ENCODE measurements at regions not wholly inside any gene's neighbourhood (a gene's known extent, or its start where the extent isn't known, plus 50 kb on each side); places are given as distances from the start of the nearest gene placed in this dataset.
"Not testable (repeated sequence)": the region's sequence is repeated elsewhere in the genome, so short reads cannot be mapped to it uniquely, and the experiment has no call there.

GRCh38 chr20:29790510-29790909 lies 1467.0 kb upstream of the DEFB115 start:
- H3K9me3 ChIP-seq, result peaks cover 0 to 43% of the 10 kb centered on the region in 2 donors
- no peak overlapping the region for H3K4me3 ChIP-seq
- ATAC-seq (no peak), DNase-seq (no peak)
- no peak for TF ChIP-seq CTCF (IDR thresholded peaks at IDR 0.05)
- H3K27me3 ChIP-seq, result no peaks in the 10 kb centered on the region
- no peaks in the 10 kb centered on the region for H3K4me1 ChIP-seq
- intact Hi-C loops (cut with DNase I), result no loop called here
- H3K36me3 ChIP-seq, result no peaks in the 10 kb centered on the region
- H3K27ac ChIP-seq, result no peak overlapping the region

- H3K27me3 ChIP-seq; ATAC-seq; H3K4me3 ChIP-seq; DNase-seq; H3K27ac ChIP-seq; H3K36me3 ChIP-seq; intact Hi-C loops (cut with DNase I); H3K9me3 ChIP-seq; H3K4me1 ChIP-seq: not testable (repeated sequence)
Observed at GRCh38 chr20:29831508-29831907, 1426.0 kb upstream of the DEFB115 start.

- peaks cover 0 to 12% of the 10 kb centered on the region in 2 donors for H3K9me3 ChIP-seq
- ATAC-seq; H3K4me1 ChIP-seq; H3K36me3 ChIP-seq; H3K4me3 ChIP-seq; H3K27ac ChIP-seq; H3K27me3 ChIP-seq; intact Hi-C loops (cut with DNase I): not testable (repeated sequence)
- DNase-seq, result peak in 1 of 4 donors; percentile 21
Observed at GRCh38 chr20:29868014-29868413, 1389.5 kb upstream of the DEFB115 start.

GRCh38 chr20:29868688-29869087 lies 1388.8 kb upstream of the DEFB115 start:
- H3K4me3 ChIP-seq; H3K27me3 ChIP-seq; H3K4me1 ChIP-seq; H3K27ac ChIP-seq; H3K36me3 ChIP-seq; intact Hi-C loops (cut with DNase I); ATAC-seq: not testable (repeated sequence)
- peak in 1 of 4 donors; percentile 13 for DNase-seq
- H3K9me3 ChIP-seq, result peaks cover 0 to 16% of the 10 kb centered on the region in 2 donors

- H3K27ac ChIP-seq; DNase-seq; H3K36me3 ChIP-seq; H3K4me1 ChIP-seq; intact Hi-C loops (cut with DNase I); H3K27me3 ChIP-seq; ATAC-seq; H3K4me3 ChIP-seq: not testable (repeated sequence)
- peaks cover 0 to 43% of the 10 kb centered on the region in 2 donors for H3K9me3 ChIP-seq
Observed at GRCh38 chr20:29871816-29872215, 1385.6 kb upstream of the DEFB115 start.

DNA sequence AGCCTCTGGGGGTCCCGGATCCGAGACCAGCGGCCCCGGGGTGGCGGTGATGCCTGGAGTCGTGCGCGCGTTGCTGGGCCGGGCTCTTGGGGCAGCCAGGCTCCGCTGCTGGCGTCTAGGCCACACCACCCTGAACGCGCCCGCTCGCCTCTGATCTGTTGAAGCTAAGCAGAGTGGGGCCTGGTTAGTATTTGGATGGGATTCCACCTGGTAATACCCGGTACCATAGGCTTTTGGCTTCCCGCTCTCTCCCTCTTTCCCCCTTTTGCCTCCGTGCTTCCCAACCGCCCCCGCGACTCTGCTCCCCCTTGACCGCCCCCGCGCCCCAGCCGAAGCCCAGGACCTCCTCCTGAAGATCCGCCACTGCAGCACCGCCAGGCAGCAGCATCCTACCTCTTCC lies 1383.5 kb upstream of the DEFB115 start:
- intact Hi-C loops (cut with DNase I), result no loop called here
- peaks cover 0 to 4% of the 10 kb centered on the region in 2 donors for H3K27me3 ChIP-seq
- no peak for ATAC-seq
- no peaks in the 10 kb centered on the region for H3K4me1 ChIP-seq
- H3K4me3 ChIP-seq, result no peak overlapping the region
- no peak overlapping the region for H3K27ac ChIP-seq
- H3K9me3 ChIP-seq, result peaks cover 0 to 59% of the 10 kb centered on the region in 2 donors
- H3K36me3 ChIP-seq, result no peaks in the 10 kb centered on the region
- TF ChIP-seq CTCF (IDR thresholded peaks at IDR 0.05), result no peak
- peak in 3 of 4 donors; percentile 41 to 94 (median 72) for DNase-seq

- intact Hi-C loops (cut with DNase I), result no loop called here
- H3K27ac ChIP-seq, result no peak overlapping the region
- no peak for TF ChIP-seq CTCF (IDR thresholded peaks at IDR 0.05)
- H3K27me3 ChIP-seq, result peaks cover 0 to 4% of the 10 kb centered on the region in 2 donors
- H3K4me3 ChIP-seq, result no peak overlapping the region
- H3K36me3 ChIP-seq, result no peaks in the 10 kb centered on the region
- H3K4me1 ChIP-seq, result no peaks in the 10 kb centered on the region
- H3K9me3 ChIP-seq, result peaks cover 0 to 64% of the 10 kb centered on the region in 2 donors
- DNase-seq (peak in 1 of 4 donors; percentile 41), ATAC-seq (no peak)
Observed at GRCh38 chr20:29874476-29875202, 1382.8 kb upstream of the DEFB115 start.

DNA sequence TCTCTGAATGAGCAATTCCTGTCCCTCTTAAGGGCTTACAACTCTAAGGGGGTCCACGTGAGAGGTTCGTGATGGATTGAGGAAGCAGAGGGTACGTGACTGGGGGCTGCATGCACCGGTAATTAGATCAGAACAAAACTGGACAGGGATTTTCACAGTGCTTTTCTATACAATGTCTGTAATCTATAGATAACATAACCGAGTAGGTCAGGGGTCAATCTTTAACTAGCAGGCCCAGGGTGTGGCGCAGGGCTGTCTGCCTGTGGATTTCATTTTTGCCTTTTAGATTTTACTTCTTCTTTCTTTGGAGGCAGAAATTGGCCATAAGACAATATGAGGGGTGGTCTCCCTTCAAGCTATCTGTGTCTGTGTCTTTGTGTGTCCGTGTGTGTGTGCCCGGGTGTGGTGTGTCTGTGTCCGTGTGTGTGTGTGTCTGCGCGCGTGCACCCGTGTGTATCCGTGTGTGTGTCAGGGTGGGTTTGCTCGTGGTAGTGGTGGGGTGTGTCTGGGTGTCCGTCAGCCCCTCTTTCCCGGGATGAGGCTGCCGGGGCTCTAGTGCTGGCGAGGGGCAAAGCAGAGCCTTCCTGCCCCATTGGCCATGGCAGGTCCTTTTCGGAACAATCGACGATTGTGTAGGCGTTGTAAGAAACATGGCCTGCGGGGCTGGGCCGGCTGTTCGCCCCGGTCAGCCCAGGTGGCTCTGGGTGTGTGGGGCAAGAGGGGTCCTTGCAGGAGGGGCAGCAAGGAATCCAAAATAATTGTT lies 1382.0 kb upstream of the DEFB115 start:
- H3K27ac ChIP-seq; H3K36me3 ChIP-seq; H3K4me3 ChIP-seq; H3K4me1 ChIP-seq; intact Hi-C loops (cut with DNase I); H3K27me3 ChIP-seq: not testable (repeated sequence)
- H3K9me3 ChIP-seq, result peaks cover 0 to 63% of the 10 kb centered on the region in 2 donors
- peak in 1 of 4 donors; percentile 83 for DNase-seq
- ATAC-seq, result peak; percentile 57

GRCh38 chr20:29876084-29876910 lies 1381.2 kb upstream of the DEFB115 start:
- H3K9me3 ChIP-seq, result peaks cover 0 to 67% of the 10 kb centered on the region in 2 donors
- peak in 1 of 4 donors; percentile 83 for DNase-seq
- H3K36me3 ChIP-seq; intact Hi-C loops (cut with DNase I); H3K27ac ChIP-seq; H3K27me3 ChIP-seq; H3K4me3 ChIP-seq; H3K4me1 ChIP-seq: not testable (repeated sequence)
- ATAC-seq, result peak; percentile 12

Measured in left lung (tissue), 4 donors.